Colonic mucosa (tissue), 4 donors: ENCODE measurements at regions not wholly inside any gene's neighbourhood (a gene's known extent, or its start where the extent isn't known, plus 50 kb on each side); places are given as distances from the start of the nearest gene placed in this dataset.

ENCODE experiments used
- DNase-seq: peaks from one replicate; pipeline ENCODE4 v3.0.0-alpha.2; 2020
- H3K27ac ChIP-seq: fragments of 200-600 bp; one replicate; pipeline ENCODE4 v1.8.0; 2021
- H3K27me3 ChIP-seq: fragments of 200-600 bp; one replicate; pipeline ENCODE4 v1.8.0; 2021
- H3K36me3 ChIP-seq: fragments of 200-600 bp; one replicate; pipeline ENCODE4 v1.8.0; 2021
- H3K4me1 ChIP-seq: fragments of 200-600 bp; one replicate; pipeline ENCODE4 v1.8.0; 2021; ENCODE audit warnings: mild to moderate bottlenecking
- H3K4me3 ChIP-seq: fragments of 200-600 bp; one replicate; pipeline ENCODE4 v1.8.0; 2021
- H3K9ac ChIP-seq, 2 donors: one replicate each; pipeline ENCODE4 v1.7.0; 2013; ENCODE audit warnings: control low read depth in 2 of 2, low read depth in 2 of 2, low read length in 2 of 2
- H3K9me3 ChIP-seq: fragments of 200-600 bp; one replicate; pipeline ENCODE4 v1.8.0; 2021
- intact Hi-C: fragments of 100-400 bp; cut with DNase I; formaldehyde crosslinking; loops from one replicate; pipeline ENCODE4 v1.14.1; 2022
- TF ChIP-seq, protein P1 (sequence below): fragments of 200-600 bp; IDR thresholded peaks from one replicate; pipeline ENCODE4 v1.8.0; 2022; ENCODE audit warnings: antibody characterized with exemption, mild to moderate bottlenecking
- donor health status: healthy.
- donor health status: DM: no; HTN: no; CAD: no.
- donor health status: DM: no; HTN: no; CAD: no.

DNA sequence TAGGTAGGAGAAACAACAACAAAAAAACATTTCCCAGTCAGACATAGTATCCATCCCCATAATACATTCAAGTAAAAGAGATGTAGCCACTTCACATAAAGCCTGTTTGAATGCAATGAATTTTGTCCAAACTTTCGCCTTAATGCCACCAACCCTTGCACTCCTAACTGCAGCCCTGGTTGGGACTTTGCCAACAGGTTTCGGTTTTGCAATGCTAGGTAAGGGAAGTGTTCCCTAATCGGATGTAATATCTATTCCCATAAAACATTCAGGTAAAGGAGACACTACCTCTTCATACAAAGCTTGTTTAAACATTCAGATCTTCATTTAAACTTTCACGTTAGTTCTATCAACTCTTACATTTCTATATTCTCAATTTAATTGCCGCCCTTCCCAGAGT lies 336.1 kb downstream of the DRD1 start:
- H3K4me1 ChIP-seq, result no peaks in the 10 kb centered on the region
- H3K27me3 ChIP-seq, result no peaks in the 10 kb centered on the region
- TF ChIP-seq, protein P1, sequence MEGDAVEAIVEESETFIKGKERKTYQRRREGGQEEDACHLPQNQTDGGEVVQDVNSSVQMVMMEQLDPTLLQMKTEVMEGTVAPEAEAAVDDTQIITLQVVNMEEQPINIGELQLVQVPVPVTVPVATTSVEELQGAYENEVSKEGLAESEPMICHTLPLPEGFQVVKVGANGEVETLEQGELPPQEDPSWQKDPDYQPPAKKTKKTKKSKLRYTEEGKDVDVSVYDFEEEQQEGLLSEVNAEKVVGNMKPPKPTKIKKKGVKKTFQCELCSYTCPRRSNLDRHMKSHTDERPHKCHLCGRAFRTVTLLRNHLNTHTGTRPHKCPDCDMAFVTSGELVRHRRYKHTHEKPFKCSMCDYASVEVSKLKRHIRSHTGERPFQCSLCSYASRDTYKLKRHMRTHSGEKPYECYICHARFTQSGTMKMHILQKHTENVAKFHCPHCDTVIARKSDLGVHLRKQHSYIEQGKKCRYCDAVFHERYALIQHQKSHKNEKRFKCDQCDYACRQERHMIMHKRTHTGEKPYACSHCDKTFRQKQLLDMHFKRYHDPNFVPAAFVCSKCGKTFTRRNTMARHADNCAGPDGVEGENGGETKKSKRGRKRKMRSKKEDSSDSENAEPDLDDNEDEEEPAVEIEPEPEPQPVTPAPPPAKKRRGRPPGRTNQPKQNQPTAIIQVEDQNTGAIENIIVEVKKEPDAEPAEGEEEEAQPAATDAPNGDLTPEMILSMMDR, result no peak
- no peaks in the 10 kb centered on the region for H3K9me3 ChIP-seq
- no peak overlapping the region for H3K4me3 ChIP-seq
- no peak overlapping the region for H3K27ac ChIP-seq
- no peak overlapping the region for H3K9ac ChIP-seq
- no peak for DNase-seq
- no peaks in the 10 kb centered on the region for H3K36me3 ChIP-seq
- intact Hi-C loops, result no loop called here

DNA sequence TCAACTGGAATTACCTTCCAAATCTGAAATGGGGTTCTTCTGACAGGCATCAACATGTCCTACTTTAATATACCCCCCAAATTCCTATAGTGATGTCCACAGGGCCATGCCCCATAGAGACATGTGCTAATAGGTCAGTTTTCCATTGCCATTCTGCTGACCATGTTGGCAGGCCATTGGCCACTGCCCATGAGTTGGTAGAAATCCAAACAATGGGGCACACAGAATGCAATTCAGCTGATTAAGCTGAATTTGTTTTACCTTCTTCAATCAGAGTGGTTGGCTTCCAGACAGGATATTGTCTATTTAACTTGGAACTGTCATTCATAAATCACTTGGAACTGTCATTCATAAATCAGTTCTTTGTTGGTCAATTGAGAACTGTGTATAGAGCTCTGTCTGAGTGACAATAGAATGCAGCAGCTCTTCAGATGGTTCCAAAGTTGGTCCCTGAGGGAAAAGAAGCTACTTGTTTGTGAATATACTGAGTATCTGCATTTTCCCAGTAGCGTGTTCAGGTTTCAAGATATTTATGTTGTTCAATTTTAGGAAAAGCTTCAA lies 336.9 kb downstream of the DRD1 start:
- Histone ChIP-seq H3K27me3 (no peaks in the 10 kb centered on the region), H3K4me1 (no peaks in the 10 kb centered on the region), H3K9me3 (no peaks in the 10 kb centered on the region), H3K9ac (no peak overlapping the region), H3K27ac (no peak overlapping the region), H3K36me3 (no peaks in the 10 kb centered on the region), H3K4me3 (no peak overlapping the region)
- DNase-seq, result no peak
- TF ChIP-seq, protein P1, result no peak
- intact Hi-C loops, result no loop called here

DNA sequence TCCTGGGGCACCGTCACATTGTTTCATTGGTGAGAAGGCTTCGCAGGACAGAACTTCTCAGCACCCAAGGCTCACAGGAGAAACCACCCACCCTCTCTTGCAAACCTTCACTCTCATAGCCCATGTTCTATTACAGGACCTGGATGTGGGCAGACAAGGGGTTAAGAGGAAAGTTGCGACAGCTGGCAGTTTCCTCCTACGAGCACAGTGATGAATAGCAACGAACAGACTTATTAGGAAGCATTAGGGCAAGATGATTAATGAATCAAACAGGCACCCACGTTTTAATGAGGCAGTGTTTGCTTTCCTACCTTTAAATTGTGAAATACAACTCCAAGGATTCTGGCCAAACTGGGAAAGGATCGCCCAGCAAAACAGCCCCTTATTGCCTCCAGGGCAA lies 339.3 kb downstream of the DRD1 start:
- no peak for DNase-seq
- TF ChIP-seq, protein P1, result no peak
- Histone ChIP-seq H3K36me3 (no peaks in the 10 kb centered on the region), H3K27me3 (no peaks in the 10 kb centered on the region), H3K9me3 (no peaks in the 10 kb centered on the region), H3K4me3 (no peak overlapping the region), H3K4me1 (no peaks in the 10 kb centered on the region), H3K27ac (no peak overlapping the region), H3K9ac (no peak overlapping the region)
- intact Hi-C loops, result no loop called here

DNA sequence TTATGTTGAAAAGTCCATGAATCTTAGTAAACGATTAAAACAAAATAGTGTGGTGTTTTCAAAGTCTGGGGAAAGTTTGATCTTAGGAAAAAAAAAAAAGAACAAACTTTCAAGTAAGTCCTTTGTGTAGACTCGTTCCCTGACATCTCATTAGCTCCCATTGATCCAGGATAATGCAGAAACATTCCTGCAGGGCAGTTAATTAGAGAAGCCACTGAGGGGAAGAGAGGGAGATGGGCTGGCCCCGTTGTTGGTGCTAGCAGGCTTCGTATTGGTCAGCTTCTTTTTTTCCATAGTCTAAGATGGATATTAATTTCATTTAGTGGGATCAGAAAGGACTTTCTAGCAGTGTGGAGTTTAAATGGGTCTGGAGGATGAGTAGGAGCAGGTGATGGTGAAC lies 340.2 kb downstream of the DRD1 start:
- Histone ChIP-seq H3K4me3 (no peak overlapping the region), H3K9me3 (no peaks in the 10 kb centered on the region), H3K27ac (no peak overlapping the region), H3K4me1 (no peaks in the 10 kb centered on the region), H3K36me3 (no peaks in the 10 kb centered on the region), H3K9ac (no peak overlapping the region), H3K27me3 (no peaks in the 10 kb centered on the region)
- intact Hi-C loops, result no loop called here
- TF ChIP-seq, protein P1, result no peak
- DNase-seq, result no peak

DNA sequence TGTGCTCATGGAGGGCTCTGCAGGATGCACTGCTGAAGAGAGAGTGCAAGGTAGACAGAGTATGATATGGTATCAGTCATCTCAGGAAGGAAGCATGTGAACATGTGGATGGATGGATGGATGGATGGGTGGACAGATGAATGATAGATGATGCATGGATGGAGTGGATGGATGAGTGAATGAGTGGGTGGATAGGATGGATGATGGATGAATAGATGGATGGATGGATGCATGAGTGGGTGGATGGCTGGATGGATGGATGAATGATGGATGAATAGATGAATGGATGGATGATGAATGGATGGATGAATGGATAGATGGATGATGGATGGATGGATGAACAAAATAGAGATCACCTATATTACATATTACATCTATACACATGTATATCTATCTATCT lies 341.3 kb downstream of the DRD1 start:
- H3K9ac ChIP-seq, result no peak overlapping the region
- H3K4me3 ChIP-seq, result no peak overlapping the region
- TF ChIP-seq, protein P1, result no peak
- no peaks in the 10 kb centered on the region for H3K9me3 ChIP-seq
- no peak for DNase-seq
- no peaks in the 10 kb centered on the region for H3K27me3 ChIP-seq
- no peaks in the 10 kb centered on the region for H3K36me3 ChIP-seq
- H3K4me1 ChIP-seq, result no peaks in the 10 kb centered on the region
- no peak overlapping the region for H3K27ac ChIP-seq
- intact Hi-C loops, result no loop called here
